Spleen (tissue), 11 donors: ENCODE measurements at regions not wholly inside any gene's neighbourhood (a gene's known extent, or its start where the extent isn't known, plus 50 kb on each side); places are given as distances from the start of the nearest gene placed in this dataset.

Source experiments
- DNase-seq: peaks from one replicate; pipeline ENCODE4 v3.0.0-alpha.2; 2020
- H3K27ac ChIP-seq, 8 donors: fragments of 200-600 bp; sonication (generic) in 7 of 8; 1 replicate in 4 of 8; 2 replicates in 4 of 8; pipeline versions ENCODE4 v1.5.0 to v1.8.0; 2016 to 2021; ENCODE audit warnings: inconsistent platforms in 4 of 8, mild to moderate bottlenecking in 4 of 8, moderate library complexity in 1 of 8
- H3K27me3 ChIP-seq, 7 donors: fragments of 200-600 bp; sonication (generic) in 6 of 7; replicated peaks in 1 of 7; 1 replicate in 4 of 7; 2 replicates in 3 of 7; pipeline versions ENCODE4 v1.5.0 to v1.8.0; 2016 to 2021; ENCODE audit warnings: inconsistent platforms in 3 of 7, mild to moderate bottlenecking in 1 of 7
- H3K36me3 ChIP-seq, 6 donors: fragments of 200-600 bp; sonication (generic) in 5 of 6; 1 replicate in 4 of 6; 2 replicates in 2 of 6; pipeline versions ENCODE4 v1.5.0 to v1.8.0; 2016 to 2021; ENCODE audit warnings: inconsistent platforms in 2 of 6
- H3K4me1 ChIP-seq, 6 donors: fragments of 200-600 bp; sonication (generic) in 5 of 6; 1 replicate in 3 of 6; 2 replicates in 3 of 6; pipeline versions ENCODE4 v1.5.0 to v1.8.0; 2016 to 2021; ENCODE audit warnings: inconsistent platforms in 3 of 6
- H3K4me3 ChIP-seq, 8 donors: fragments of 200-600 bp; sonication (generic) in 7 of 8; 1 replicate in 4 of 8; 2 replicates in 4 of 8; pipeline versions ENCODE4 v1.5.0 to v1.8.0; 2016 to 2021; ENCODE audit warnings: inconsistent platforms in 4 of 8, mild to moderate bottlenecking in 4 of 8, moderate library complexity in 2 of 8
- H3K9me3 ChIP-seq, 8 donors: fragments of 200-600 bp; sonication (generic) in 7 of 8; 1 replicate in 4 of 8; 2 replicates in 4 of 8; pipeline versions ENCODE4 v1.5.0 to v1.8.0; 2016 to 2021; ENCODE audit warnings: inconsistent platforms in 4 of 8
- CTCF ChIP-seq, 11 experiments: fragments of 200-600 bp in 7 of 11; fragments of 450-650 bp in 4 of 11; sonication (generic) in 4 of 11; IDR thresholded peaks in 8 of 11; conservative IDR thresholded peaks in 3 of 11; 1 replicate in 7 of 11; 2 replicates in 4 of 11; pipeline versions ENCODE4 v1.4.0 to v1.8.0; 2016 to 2021; ENCODE audit warnings: antibody characterized with exemption in 11 of 11, inconsistent platforms in 4 of 11, mild to moderate bottlenecking in 1 of 11
- POLR2A ChIP-seq, 3 donors: fragments of 450-650 bp; IDR thresholded peaks; one replicate each; pipeline ENCODE4 v1.5.1; 2017; ENCODE audit warnings: antibody characterized with exemption in 3 of 3, mild to moderate bottlenecking in 1 of 3
- POLR2AphosphoS5 ChIP-seq, 3 donors: sonication (generic); formaldehyde crosslinking; IDR thresholded peaks; one replicate each; pipeline ENCODE4 v1.5.1; 2017; ENCODE audit warnings: antibody characterized with exemption in 3 of 3
- WGBS, 5 donors: extraction: QIAGEN DNeasy Blood & Tissue Kit in 3 of 5; methylation state at CpG; one replicate each; pipeline versions ENCODE4 v1.1.5 to v1.1.7; 2013 to 2018; 5-methylcytosine and 5-hydroxymethylcytosine counted together
- intact Hi-C: fragments of 100-400 bp; cut with DNase I; formaldehyde crosslinking; loops from one replicate; pipeline ENCODE4 v1.15.0; 2023; ENCODE audit warnings: low total_unique reads
- small RNA-seq, 4 donors: library from RNA; depleted of rRNA; stranded (forward); fragments of <200 nt; gene quantifications; one replicate each; pipeline ENCODE3, GENCODE V24; 2016
- donor health status: healthy with polysubstance abuse.
- donor health status: DM: no; HTN: no; CAD: no; lungs with moderate emphysema.
- donor health status: DM: no; HTN: no; CAD: no.
- donor health status: Bipolar disorder and iron deficiency.
- donor health status: healthy.
- donor health status: DM: no; HTN: no; CAD: no.
- donor health status: DM: yes; HTN: yes; CAD: no.

DNA sequence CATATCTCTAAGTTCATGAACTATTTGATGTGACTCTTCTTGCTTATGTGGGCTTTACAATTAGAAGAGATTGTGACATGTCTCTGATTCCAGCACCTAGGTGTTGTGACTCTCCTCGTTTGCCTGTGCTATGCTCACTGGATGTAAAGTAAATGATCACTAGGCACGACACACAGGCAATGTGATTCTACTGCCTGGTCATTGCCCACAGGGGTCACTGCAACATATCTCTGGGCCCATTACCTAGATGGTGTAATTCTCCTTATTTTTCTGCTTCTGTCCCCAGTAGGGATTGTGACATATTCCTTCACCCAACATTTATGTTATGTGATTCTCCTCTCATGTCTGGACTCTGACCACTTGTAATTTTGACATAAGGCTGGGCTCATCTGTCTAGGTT, 65.8 kb upstream of the ZNF91 start:
- DNase-seq: no peak
- Histone ChIP-seq H3K36me3 (no peaks in the 10 kb centered on the region), H3K4me3 (no peak overlapping the region), H3K27me3 (no peaks in the 10 kb centered on the region), H3K27ac (no peak overlapping the region), H3K4me1 (no peaks in the 10 kb centered on the region), H3K9me3 (peaks cover 0 to 80% (median 23%) of the 10 kb centered on the region in 8 donors)
- TF ChIP-seq POLR2A (IDR thresholded peaks at IDR 0.05) (no peak), CTCF (IDR thresholded peaks at IDR 0.05 in 8 of 11, conservative IDR thresholded peaks at IDR 0.05 in 3 of 11) (no peak), POLR2AphosphoS5 (IDR thresholded peaks at IDR 0.05) (no peak)
- intact Hi-C loops: no loop called here
- 35 to 70% (median 40%) methylated on average over 2 of the region's 2 CpGs for WGBS, 5 donors

GRCh38 chr19:23460656-23461055, 65.4 kb upstream of the ZNF91 start:
- H3K4me3 ChIP-seq: no peak overlapping the region
- DNase-seq: no peak
- TF ChIP-seq POLR2A (IDR thresholded peaks at IDR 0.05): no peak
- no peak for TF ChIP-seq POLR2AphosphoS5 (IDR thresholded peaks at IDR 0.05)
- no peak for TF ChIP-seq CTCF (IDR thresholded peaks at IDR 0.05 in 8 of 11, conservative IDR thresholded peaks at IDR 0.05 in 3 of 11)
- H3K27me3 ChIP-seq: no peaks in the 10 kb centered on the region
- WGBS, 5 donors: 68 to 82% (median 78%) methylated on average over 3 of the region's 3 CpGs
- intact Hi-C loops: no loop called here
- no peaks in the 10 kb centered on the region for H3K4me1 ChIP-seq
- peaks cover 0 to 82% (median 26%) of the 10 kb centered on the region in 8 donors for H3K9me3 ChIP-seq
- no peak overlapping the region for H3K27ac ChIP-seq
- H3K36me3 ChIP-seq: no peaks in the 10 kb centered on the region

Small RNAs in the stretch of these regions (small RNA-seq; reads per million reads assigned to genes)
- gene RPS27P29: 0 reads per million in 4 donors
